ENCODE measurements at regions not wholly inside any gene's neighbourhood (a gene's known extent, or its start where the extent isn't known, plus 50 kb on each side); places are given as distances from the start of the nearest gene placed in this dataset.
"Not testable (repeated sequence)": the region's sequence is repeated elsewhere in the genome, so short reads cannot be mapped to it uniquely, and the experiment has no call there.

DNA sequence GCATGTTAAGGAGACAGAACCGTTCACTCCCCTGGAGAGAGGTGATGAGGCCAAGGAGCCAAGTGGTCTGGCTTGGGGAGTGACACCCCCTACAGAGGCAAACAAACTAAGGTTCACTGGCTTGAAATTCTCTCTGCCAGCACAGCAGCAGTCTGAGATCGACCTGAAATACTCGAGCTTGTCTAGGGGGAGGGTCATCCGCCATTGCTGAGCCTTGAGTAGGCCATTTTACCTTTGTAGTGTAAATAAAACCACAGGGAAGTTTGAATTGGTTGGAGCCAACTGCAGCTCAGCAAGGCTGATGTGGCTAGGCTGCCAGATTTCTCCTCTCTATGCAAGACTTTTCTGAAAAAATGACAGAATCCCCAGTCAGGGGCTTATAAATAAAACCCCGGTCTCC is 52.9 kb downstream of the CDY2B start:
- H3K27me3 Mint-ChIP-seq (ENCODE audit: low read depth); H3K4me1 Mint-ChIP-seq (ENCODE audit: low read depth); ATAC-seq; DNase-seq; H3K36me3 Mint-ChIP-seq (ENCODE audit: insufficient read depth); H3K9me3 Mint-ChIP-seq; H3K4me3 Mint-ChIP-seq: not testable (repeated sequence)

DNA sequence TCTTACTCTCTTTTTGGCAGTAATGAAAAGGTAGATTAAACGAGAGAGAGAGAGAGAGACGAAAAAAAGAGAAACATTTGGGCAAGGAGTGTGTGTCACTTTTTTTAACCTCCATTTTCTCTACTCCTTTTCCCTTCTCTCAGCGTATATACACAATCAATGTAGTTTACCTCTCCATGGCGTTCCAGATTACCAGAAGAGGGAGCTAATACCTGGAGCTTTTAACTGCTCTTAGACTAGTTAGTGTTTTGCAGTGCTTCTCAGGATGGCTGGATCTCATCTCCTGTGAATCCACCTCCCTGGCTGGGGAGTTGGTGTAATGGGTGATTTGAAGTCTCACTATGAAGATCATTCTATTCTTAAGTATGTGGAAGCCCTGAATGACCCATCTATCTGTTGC is 60.3 kb downstream of the CDY2B start:
- H3K4me3 Mint-ChIP-seq; H3K4me1 Mint-ChIP-seq (ENCODE audit: low read depth); H3K36me3 Mint-ChIP-seq (ENCODE audit: insufficient read depth); DNase-seq; H3K9me3 Mint-ChIP-seq; ATAC-seq; H3K27me3 Mint-ChIP-seq (ENCODE audit: low read depth): not testable (repeated sequence)

DNA sequence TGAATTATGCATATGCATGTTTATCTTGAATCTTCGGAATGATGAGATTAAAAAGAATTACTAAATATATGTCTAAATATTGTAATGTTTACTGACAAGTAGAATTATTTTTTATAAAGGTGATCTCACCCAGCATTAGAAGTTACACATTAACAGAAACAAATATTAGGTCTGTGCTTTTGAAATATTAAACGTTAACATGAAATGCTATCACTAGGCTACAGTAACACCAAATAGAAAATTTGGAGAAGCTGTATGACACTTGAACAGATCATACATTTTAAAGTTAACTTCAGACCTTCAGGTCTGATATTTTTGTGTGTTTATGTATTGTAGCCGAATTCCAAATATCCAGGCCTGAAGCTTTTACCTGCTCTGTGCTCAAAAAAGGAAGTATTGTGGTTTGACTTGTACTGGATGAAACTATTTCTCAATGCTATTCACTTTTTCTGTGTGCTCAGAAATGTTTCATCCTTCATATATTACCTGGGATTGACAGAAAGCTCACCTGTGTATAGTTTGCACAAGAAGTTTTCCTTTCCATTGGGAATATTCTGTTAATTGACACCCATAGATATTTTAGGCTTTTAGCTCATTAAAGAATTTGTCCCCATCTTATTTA is 60.9 kb downstream of the CDY2B start:
- not testable (repeated sequence) for H3K4me3 Mint-ChIP-seq, DNase-seq

DNA sequence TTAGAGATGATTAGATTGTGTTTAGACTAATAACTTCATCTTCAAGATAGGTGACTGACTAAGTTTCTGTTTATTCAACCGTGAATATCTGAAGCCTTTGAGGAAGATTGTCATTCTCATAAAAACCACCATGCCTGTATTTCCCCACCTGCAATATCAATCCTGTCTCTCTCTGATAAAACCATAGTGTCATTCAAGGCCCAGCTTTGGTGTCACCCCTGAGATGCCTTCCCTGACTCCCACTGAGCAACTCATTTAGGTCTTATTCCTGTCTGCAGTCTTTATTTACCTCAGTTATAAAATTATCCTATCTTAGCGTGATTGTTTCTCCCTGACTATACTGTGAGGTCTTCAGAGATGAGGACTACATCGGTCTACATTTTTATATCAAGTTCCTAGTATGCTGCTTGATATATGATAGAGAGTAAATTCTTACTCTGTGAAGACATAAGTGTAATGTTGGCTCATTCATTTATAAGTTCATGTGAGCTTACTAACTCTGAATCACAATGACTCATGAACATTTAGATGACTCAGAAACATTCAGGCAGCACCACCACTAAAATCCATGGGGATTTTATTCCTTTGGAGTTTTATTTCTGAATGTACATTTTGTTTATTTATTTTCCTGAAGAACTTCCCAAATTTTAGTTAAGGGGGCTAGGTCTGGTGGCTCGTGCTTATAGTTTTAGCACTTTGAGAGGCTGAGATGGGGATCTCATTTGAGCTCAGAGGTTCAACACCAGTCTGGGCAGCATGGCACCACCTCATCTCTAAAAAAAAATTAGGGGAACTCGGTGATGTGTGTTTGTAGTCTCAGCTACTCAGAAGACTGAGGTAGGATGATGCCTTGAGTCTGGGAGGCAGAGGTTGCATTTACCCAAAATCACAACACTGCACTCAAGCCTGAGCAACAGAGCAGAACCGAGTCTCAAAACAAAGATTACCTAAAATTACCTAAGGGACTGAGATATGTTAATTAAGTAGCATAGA is 62.6 kb downstream of the CDY2B start:
- H3K27me3 Mint-ChIP-seq (ENCODE audit: low read depth); DNase-seq; H3K4me3 Mint-ChIP-seq; ATAC-seq; H3K9me3 Mint-ChIP-seq; H3K36me3 Mint-ChIP-seq (ENCODE audit: insufficient read depth); H3K4me1 Mint-ChIP-seq (ENCODE audit: low read depth): not testable (repeated sequence)

More for the DNA sequence above, 60.9 kb downstream of the CDY2B start:
- not testable (repeated sequence) for H3K27me3 Mint-ChIP-seq (ENCODE audit: low read depth); H3K36me3 Mint-ChIP-seq (ENCODE audit: insufficient read depth); H3K9me3 Mint-ChIP-seq; H3K4me1 Mint-ChIP-seq (ENCODE audit: low read depth); ATAC-seq

DNA sequence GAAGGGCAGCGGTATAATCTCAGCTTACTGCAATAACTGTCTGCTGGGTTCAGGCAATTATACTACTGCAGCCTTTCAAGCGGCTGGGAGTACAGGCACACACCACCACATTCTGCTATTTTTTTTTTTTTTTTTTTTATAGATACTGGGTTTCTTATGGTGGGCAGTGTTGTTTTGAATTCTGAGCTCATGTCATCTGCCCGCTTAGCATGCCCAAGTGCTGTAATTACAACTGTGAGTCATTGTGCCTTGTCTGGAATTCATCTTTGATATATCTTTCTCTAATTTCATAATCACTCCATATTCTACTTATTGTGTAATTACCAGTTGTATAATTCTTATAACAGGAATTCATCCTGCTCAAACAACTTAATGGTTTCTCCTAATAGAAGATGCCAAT is 67.4 kb downstream of the CDY2B start:
- not testable (repeated sequence) for H3K36me3 Mint-ChIP-seq (ENCODE audit: insufficient read depth); H3K27me3 Mint-ChIP-seq (ENCODE audit: low read depth); H3K4me1 Mint-ChIP-seq (ENCODE audit: low read depth); H3K4me3 Mint-ChIP-seq; ATAC-seq; H3K9me3 Mint-ChIP-seq; DNase-seq

DNA sequence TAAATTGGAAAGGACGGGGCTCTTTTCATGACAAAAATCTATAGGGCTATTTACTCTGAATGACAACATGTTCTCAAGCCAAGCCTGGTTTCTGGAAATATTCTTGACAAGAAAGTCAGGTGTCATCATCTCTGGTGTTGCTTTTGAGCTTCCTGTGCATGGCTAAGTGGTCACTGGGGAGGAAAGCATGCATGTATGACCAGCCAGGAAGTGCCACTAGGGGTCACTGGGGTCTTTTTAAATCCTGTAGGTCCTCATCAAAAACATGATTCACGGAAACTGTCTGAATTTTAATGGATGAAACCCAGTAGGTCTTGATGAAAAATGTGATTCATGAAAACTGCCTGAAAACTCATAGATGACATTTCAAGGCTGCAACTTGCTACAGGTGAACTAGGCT is 80.1 kb downstream of the CDY2B start:
- not testable (repeated sequence) for H3K36me3 Mint-ChIP-seq (ENCODE audit: insufficient read depth); H3K4me3 Mint-ChIP-seq; H3K9me3 Mint-ChIP-seq; ATAC-seq; H3K27me3 Mint-ChIP-seq (ENCODE audit: low read depth); H3K4me1 Mint-ChIP-seq (ENCODE audit: low read depth); DNase-seq

DNA sequence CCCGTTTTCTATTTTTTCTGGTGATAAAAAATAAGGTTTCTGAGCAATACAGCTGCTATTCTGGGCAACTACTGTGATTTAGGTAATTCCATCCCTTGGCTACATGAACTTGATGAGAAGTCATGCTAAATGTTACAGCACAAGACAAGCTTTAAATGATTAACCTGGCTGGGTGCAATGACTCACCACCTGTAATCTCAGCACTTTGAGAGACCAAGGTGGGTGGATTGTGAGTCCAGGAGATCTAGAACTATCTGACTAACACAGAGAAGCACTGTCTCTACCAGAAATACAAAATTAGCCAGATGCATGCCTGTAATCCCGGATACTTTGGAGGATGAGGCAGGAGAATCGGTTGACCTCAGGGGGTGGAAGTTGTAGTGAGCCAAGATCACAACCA is 92.8 kb downstream of the CDY2B start:
- H3K4me3 Mint-ChIP-seq; H3K27me3 Mint-ChIP-seq (ENCODE audit: low read depth); H3K36me3 Mint-ChIP-seq (ENCODE audit: insufficient read depth); H3K4me1 Mint-ChIP-seq (ENCODE audit: low read depth); DNase-seq; H3K9me3 Mint-ChIP-seq; ATAC-seq: not testable (repeated sequence)

DNA sequence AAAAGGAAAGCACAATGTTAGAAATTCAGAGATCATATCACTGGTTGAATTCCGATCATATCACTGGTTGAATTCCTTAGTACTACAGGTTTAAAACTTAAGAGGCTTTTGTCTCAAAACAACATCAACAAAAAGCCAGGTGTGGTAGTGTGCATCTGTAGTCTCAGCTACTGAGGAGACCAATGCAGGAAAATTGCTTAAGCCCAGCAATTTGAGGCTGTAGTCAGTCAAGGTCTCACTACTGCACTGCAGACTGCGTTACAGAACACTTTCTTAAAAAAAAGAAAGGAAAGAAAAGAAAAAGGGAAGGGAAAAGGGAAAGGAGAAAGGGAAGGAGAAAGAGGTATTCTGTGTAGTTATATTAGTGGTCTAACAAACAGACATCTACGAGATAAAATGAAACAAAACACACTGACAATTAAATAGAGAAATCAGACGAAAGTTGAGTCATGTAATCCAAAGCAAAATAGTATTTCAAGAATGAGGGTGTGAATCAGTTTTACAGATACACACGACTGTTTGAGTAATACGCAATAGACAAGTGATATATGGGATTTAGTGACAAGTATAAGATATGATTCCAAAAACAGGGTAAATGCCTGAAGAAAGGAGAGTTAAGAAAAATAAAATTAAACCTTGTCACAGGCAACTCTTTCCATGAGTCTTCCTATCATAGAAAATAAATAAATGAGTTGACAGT is 113.9 kb downstream of the CDY2B start:
- H3K4me3 Mint-ChIP-seq; DNase-seq; H3K27me3 Mint-ChIP-seq (ENCODE audit: low read depth); H3K4me1 Mint-ChIP-seq (ENCODE audit: low read depth); H3K9me3 Mint-ChIP-seq; H3K36me3 Mint-ChIP-seq (ENCODE audit: insufficient read depth); ATAC-seq: not testable (repeated sequence)

DNA sequence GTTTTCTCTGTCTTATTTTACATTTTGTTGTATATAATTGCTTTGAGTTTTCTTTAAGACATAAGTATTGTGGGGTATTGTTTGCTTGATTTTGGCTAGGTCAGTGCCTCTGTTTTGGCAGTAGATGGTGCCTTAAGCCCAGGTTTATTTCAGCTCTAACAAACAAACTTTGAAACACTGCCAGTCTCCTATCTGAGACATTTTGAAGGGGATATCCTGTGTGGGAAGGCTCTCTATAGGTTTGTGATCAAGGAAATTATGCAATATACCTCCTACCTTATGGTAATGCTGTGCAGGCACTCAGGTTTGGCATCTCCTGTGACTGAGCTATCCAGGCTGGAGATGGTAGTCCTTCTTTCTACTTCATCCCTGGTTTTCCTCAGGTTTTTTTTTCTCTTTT is 120.8 kb downstream of the CDY2B start:
- ATAC-seq; DNase-seq; H3K36me3 Mint-ChIP-seq (ENCODE audit: insufficient read depth); H3K9me3 Mint-ChIP-seq; H3K4me3 Mint-ChIP-seq; H3K4me1 Mint-ChIP-seq (ENCODE audit: low read depth); H3K27me3 Mint-ChIP-seq (ENCODE audit: low read depth): not testable (repeated sequence)

DNA sequence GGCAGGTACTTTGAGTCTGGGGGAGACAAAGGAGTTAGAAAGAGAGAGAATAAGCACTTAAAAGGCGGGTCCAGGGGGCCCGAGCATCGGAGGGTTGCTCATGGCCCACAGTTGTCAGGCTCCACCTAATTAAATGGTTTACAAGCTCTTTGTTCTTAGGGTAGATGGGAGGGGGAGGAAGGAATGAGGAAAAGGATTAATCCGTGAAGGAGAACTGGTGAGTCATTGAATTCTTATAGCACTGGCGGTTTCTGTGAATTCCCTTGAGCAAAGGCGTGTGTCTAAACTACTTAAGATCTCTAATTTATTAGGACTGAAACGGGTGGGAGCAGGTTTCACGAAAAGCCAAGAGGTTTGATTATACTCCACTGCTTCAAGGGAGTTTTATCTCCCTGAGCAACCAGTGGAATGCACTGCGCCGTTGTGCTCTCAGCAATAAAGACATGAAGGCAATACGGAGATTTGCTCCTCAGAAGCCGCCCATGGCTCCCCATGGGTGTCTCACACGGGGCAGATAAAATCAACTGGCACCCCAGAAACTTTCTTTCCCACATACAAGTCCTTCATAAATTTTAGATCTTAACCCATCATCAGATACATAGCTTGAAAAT is 127.0 kb downstream of the CDY2B start:
- H3K9me3 Mint-ChIP-seq; ATAC-seq; DNase-seq; H3K4me1 Mint-ChIP-seq (ENCODE audit: low read depth); H3K36me3 Mint-ChIP-seq (ENCODE audit: insufficient read depth); H3K4me3 Mint-ChIP-seq; H3K27me3 Mint-ChIP-seq (ENCODE audit: low read depth): not testable (repeated sequence)

DNA sequence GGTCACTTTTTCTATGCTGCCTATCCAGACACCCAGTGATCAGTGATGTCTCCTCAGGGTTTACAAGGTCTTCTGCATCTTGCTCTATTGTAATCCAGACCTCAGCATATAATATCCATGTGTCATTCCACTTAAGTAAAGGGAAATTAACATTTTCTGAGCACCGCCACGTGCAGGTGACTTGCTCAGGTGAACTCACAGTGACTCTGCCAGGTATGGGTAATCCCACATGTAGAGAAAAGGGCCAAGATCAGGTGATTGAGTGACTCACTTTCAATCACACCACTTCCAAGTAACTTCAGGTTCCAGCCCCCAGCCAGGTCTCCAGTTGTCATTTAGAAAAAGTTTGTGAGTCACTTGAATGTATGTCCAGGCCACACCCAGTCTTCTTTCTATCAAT is 140.2 kb downstream of the CDY2B start:
- H3K36me3 Mint-ChIP-seq (ENCODE audit: insufficient read depth); H3K9me3 Mint-ChIP-seq; DNase-seq; H3K4me1 Mint-ChIP-seq (ENCODE audit: low read depth); ATAC-seq; H3K27me3 Mint-ChIP-seq (ENCODE audit: low read depth); H3K4me3 Mint-ChIP-seq: not testable (repeated sequence)

DNA sequence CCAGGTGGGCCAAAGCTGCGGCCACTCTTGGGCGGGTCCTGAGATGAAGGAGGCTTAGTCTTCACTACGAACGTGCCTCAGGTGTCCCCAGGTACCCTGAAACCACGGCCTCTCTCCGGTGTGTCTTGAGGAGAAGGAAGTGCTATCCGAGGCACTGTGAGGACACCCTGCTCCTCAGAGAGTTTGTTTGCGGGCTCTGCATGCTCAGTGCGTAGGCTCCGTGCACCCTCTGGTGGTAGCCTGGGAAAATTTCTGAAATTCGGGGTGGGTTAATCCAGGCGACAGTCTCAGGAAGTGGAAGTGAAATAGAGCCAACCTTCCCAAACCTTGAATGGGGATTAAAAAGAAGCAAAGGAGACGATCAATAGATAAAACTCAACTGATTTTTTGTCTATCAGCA is 150.5 kb downstream of the CDY2B start:
- not testable (repeated sequence) for ATAC-seq

DNA sequence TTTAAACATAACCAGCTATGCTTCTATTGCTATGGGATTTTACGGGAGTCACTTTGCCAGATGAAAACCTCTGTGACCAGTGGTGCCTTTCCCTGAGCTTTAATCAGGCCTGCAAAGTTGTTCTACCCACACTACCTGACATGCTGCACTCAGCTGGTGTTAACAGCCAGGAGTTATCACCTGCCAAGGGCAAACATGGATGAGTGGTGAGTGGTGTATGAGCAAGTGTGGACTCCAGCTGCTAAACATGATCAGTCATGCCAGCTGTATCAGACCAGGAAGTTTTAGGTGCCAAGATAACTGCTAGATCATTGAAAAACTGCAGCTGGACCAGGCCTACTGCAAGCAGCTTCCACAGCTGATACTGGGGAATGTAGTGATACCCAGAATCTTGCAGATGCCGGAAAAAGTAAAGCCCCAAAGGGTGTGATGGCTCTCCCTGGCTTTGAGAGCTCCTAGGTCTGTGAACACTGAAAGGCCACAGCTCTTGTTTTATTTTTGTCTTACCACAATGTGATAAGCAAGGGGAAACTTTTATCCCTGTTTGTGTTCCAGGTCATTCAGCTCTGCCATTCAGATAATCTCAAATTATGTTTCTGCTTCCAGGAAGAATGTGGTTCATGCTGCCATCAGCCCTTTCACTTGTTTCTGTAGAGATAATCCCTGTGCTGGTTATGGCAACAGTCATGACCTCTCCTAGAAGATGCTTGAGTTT is 163.5 kb downstream of the CDY2B start:
- not testable (repeated sequence) for H3K4me3 Mint-ChIP-seq; H3K9me3 Mint-ChIP-seq; H3K36me3 Mint-ChIP-seq (ENCODE audit: insufficient read depth); ATAC-seq; H3K27me3 Mint-ChIP-seq (ENCODE audit: low read depth); DNase-seq; H3K4me1 Mint-ChIP-seq (ENCODE audit: low read depth)

More for the DNA sequence above, 150.5 kb downstream of the CDY2B start:
- H3K4me1 Mint-ChIP-seq (ENCODE audit: low read depth); H3K4me3 Mint-ChIP-seq; H3K9me3 Mint-ChIP-seq; H3K27me3 Mint-ChIP-seq (ENCODE audit: low read depth); H3K36me3 Mint-ChIP-seq (ENCODE audit: insufficient read depth); DNase-seq: not testable (repeated sequence)

DNA sequence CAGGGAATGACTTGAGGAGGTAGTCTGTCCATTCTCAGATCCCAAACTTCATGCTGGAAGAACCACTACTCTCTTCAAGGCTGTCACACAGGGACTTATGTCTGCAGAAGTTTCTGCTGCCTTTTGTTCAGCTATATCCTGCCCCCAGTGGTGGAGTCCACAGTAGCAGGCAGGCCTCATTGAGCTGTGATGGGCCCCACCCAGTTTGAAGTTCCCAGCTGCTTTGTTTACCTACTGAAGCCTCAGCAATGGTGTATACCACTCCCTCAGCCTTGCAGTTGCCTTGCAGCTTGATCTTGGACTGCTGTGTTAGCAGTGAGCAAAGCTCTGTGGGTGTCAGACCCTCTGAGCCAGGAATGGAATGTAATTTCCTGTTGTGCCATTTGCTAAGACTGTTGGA is 212.0 kb downstream of the CDY2B start:
- H3K4me1 Mint-ChIP-seq (ENCODE audit: low read depth); DNase-seq; ATAC-seq; H3K27me3 Mint-ChIP-seq (ENCODE audit: low read depth); H3K9me3 Mint-ChIP-seq; H3K36me3 Mint-ChIP-seq (ENCODE audit: insufficient read depth); H3K4me3 Mint-ChIP-seq: not testable (repeated sequence)
